ENCODE measurements at regions not wholly inside any gene's neighbourhood (a gene's known extent, or its start where the extent isn't known, plus 50 kb on each side); places are given as distances from the start of the nearest gene placed in this dataset.

DNA sequence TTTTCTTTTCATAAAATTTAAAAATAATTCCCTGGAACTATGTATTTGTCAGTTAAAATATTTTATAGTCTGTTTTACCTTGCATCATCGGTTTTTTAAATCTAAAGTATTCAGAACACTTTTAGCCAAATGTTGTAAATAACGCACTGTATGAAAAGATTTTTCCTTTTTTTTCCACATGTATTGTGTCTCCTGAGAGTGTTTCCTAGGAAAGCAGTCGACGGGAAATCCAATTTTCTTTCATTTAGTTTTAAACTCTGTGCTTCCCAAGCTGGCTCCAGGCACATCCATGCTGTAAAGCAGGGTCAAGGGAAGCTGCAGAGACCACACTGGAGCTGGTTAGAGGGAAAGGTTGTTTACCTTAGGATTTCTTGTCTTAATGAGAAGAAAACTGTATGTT, 1724.3 kb upstream of the TENM3 start:
- Histone ChIP-seq H3K23ac (ENCODE audit: low read length) (no peak overlapping the region), H3K9me3 (ENCODE audit: insufficient read depth, low read depth, low read length) (no peaks in the 10 kb centered on the region), H3K4me2 (ENCODE audit: low read length) (no peak overlapping the region), H4K8ac (ENCODE audit: low read depth, low read length) (no peak overlapping the region), H4K91ac (ENCODE audit: low read depth, low read length) (no peak overlapping the region), H3K4ac (ENCODE audit: low read depth, low read length) (no peak overlapping the region), H3K14ac (ENCODE audit: low read length) (no peak overlapping the region), H3K4me1 (ENCODE audit: control insufficient read depth in 1 of 2, insufficient read depth in 2 of 2, low read length in 2 of 2) (no peaks in the 10 kb centered on the region), H3K27ac (ENCODE audit: low read depth, low read length) (no peak overlapping the region), H3K18ac (ENCODE audit: low read length) (no peak overlapping the region), H2BK12ac (ENCODE audit: low read length) (no peak overlapping the region), H3K79me1 (ENCODE audit: low read length) (no peaks in the 10 kb centered on the region), H4K12ac (ENCODE audit: low read depth, low read length) (no peak overlapping the region), H2AK5ac (ENCODE audit: low read length) (no peak overlapping the region), H3K4me3 (ENCODE audit: low read depth, low read length) (no peak overlapping the region), H2BK120ac (ENCODE audit: insufficient read depth, low read length, poor library complexity) (no peak overlapping the region), H3K36me3 (ENCODE audit: control insufficient read depth in 1 of 2, insufficient read depth in 2 of 2, low read length in 2 of 2) (no peaks in the 10 kb centered on the region), H3K9ac (ENCODE audit: low read length) (no peak overlapping the region), H2AFZ (ENCODE audit: insufficient read depth, low read length, poor library complexity) (no peak overlapping the region), H3K27me3 (ENCODE audit: insufficient read depth, low read length) (no peaks in the 10 kb centered on the region), H3K79me2 (ENCODE audit: control insufficient read depth, insufficient read depth, low read length, poor library complexity) (no peaks in the 10 kb centered on the region), H2BK5ac (ENCODE audit: low read depth, low read length, poor library complexity) (no peak overlapping the region)
- no CpG with 5 or more reads among the region's 4 CpGs for WGBS (ENCODE audit: extremely low coverage, insufficient coverage, insufficient read length)
- no peak for DNase-seq

DNA sequence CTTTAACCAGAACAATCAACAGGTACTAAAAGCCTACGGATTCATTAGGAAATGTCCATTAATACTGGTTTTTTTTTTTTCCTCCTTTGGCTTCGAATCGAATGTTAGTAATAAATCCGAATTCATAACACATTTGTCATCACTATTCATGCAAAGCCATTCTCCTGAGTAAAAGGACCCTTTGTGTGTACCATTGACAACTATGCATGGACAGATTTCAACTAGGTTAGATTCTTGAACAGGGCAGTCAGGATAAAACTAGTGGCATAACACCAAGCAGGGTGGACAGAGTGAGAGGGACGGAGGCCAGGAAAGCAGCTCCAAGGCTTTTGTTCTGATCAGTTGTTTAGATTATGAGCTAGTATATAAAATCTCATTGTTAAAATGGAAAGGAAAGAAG, 1722.0 kb upstream of the TENM3 start:
- Histone ChIP-seq H3K9ac (ENCODE audit: low read length) (no peak overlapping the region), H3K27me3 (ENCODE audit: insufficient read depth, low read length) (no peaks in the 10 kb centered on the region), H4K91ac (ENCODE audit: low read depth, low read length) (no peak overlapping the region), H3K18ac (ENCODE audit: low read length) (no peak overlapping the region), H3K14ac (ENCODE audit: low read length) (no peak overlapping the region), H2BK120ac (ENCODE audit: insufficient read depth, low read length, poor library complexity) (no peak overlapping the region), H4K12ac (ENCODE audit: low read depth, low read length) (no peak overlapping the region), H3K79me2 (ENCODE audit: control insufficient read depth, insufficient read depth, low read length, poor library complexity) (no peaks in the 10 kb centered on the region), H3K23ac (ENCODE audit: low read length) (no peak overlapping the region), H2AFZ (ENCODE audit: insufficient read depth, low read length, poor library complexity) (no peak overlapping the region), H3K4me3 (ENCODE audit: low read depth, low read length) (no peak overlapping the region), H3K27ac (ENCODE audit: low read depth, low read length) (no peak overlapping the region), H4K8ac (ENCODE audit: low read depth, low read length) (no peak overlapping the region), H3K4me2 (ENCODE audit: low read length) (no peak overlapping the region), H2AK5ac (ENCODE audit: low read length) (no peak overlapping the region), H3K4ac (ENCODE audit: low read depth, low read length) (no peak overlapping the region), H3K4me1 (ENCODE audit: control insufficient read depth in 1 of 2, insufficient read depth in 2 of 2, low read length in 2 of 2) (no peaks in the 10 kb centered on the region), H2BK12ac (ENCODE audit: low read length) (no peak overlapping the region), H3K36me3 (ENCODE audit: control insufficient read depth in 1 of 2, insufficient read depth in 2 of 2, low read length in 2 of 2) (no peaks in the 10 kb centered on the region), H2BK5ac (ENCODE audit: low read depth, low read length, poor library complexity) (no peak overlapping the region), H3K9me3 (ENCODE audit: insufficient read depth, low read depth, low read length) (no peaks in the 10 kb centered on the region), H3K79me1 (ENCODE audit: low read length) (no peaks in the 10 kb centered on the region)
- DNase-seq, result no peak
- no CpG with 5 or more reads among the region's 5 CpGs for WGBS (ENCODE audit: extremely low coverage, insufficient coverage, insufficient read length)

DNA sequence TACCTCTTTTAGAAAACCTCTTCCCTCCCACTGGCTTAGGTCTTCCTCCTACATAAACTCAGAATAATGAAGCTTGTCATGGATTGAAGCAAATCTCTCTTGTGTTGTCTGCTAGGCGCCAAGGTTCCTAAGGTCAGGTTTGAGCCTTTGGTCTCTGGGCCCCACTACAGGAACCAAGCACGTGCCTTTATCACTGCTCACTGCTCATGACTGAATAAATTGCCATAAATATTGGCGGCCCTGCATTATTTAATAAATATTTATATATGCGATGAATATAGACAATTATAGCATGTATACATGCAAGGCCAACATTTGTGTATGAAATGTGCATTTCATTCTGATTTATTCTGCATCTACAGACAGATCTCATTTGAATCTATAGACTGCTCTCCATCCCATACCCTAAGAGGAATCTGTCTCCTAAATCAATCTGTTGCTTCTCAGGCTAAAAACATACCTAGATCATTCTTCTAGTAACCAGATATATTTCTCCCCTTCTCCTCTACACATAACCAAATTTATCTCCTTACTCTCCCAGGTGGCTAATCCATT, 1717.6 kb upstream of the TENM3 start:
- no peak overlapping the region for H3K23ac ChIP-seq (ENCODE audit: low read length)
- H3K18ac ChIP-seq (ENCODE audit: low read length), result no peak overlapping the region
- H2BK120ac ChIP-seq (ENCODE audit: insufficient read depth, low read length, poor library complexity), result no peak overlapping the region
- WGBS (ENCODE audit: extremely low coverage, insufficient coverage, insufficient read length), result no CpG with 5 or more reads among the region's 4 CpGs
- no peaks in the 10 kb centered on the region for H3K79me2 ChIP-seq (ENCODE audit: control insufficient read depth, insufficient read depth, low read length, poor library complexity)
- H2BK5ac ChIP-seq (ENCODE audit: low read depth, low read length, poor library complexity), result no peak overlapping the region
- H3K36me3 ChIP-seq (ENCODE audit: control insufficient read depth in 1 of 2, insufficient read depth in 2 of 2, low read length in 2 of 2), result no peaks in the 10 kb centered on the region
- H3K9me3 ChIP-seq (ENCODE audit: insufficient read depth, low read depth, low read length), result no peaks in the 10 kb centered on the region
- no peak overlapping the region for H4K8ac ChIP-seq (ENCODE audit: low read depth, low read length)
- no peak overlapping the region for H4K12ac ChIP-seq (ENCODE audit: low read depth, low read length)
- H3K4me1 ChIP-seq (ENCODE audit: control insufficient read depth in 1 of 2, insufficient read depth in 2 of 2, low read length in 2 of 2), result no peaks in the 10 kb centered on the region
- H4K91ac ChIP-seq (ENCODE audit: low read depth, low read length), result no peak overlapping the region
- no peak overlapping the region for H3K27ac ChIP-seq (ENCODE audit: low read depth, low read length)
- H3K9ac ChIP-seq (ENCODE audit: low read length), result no peak overlapping the region
- H2BK12ac ChIP-seq (ENCODE audit: low read length), result no peak overlapping the region
- H3K79me1 ChIP-seq (ENCODE audit: low read length), result no peaks in the 10 kb centered on the region
- no peak for DNase-seq
- H3K27me3 ChIP-seq (ENCODE audit: insufficient read depth, low read length), result no peaks in the 10 kb centered on the region
- H3K14ac ChIP-seq (ENCODE audit: low read length), result no peak overlapping the region
- no peak overlapping the region for H3K4me2 ChIP-seq (ENCODE audit: low read length)
- no peak overlapping the region for H2AFZ ChIP-seq (ENCODE audit: insufficient read depth, low read length, poor library complexity)
- H3K4ac ChIP-seq (ENCODE audit: low read depth, low read length), result no peak overlapping the region
- H3K4me3 ChIP-seq (ENCODE audit: low read depth, low read length), result no peak overlapping the region
- H2AK5ac ChIP-seq (ENCODE audit: low read length), result no peak overlapping the region

DNA sequence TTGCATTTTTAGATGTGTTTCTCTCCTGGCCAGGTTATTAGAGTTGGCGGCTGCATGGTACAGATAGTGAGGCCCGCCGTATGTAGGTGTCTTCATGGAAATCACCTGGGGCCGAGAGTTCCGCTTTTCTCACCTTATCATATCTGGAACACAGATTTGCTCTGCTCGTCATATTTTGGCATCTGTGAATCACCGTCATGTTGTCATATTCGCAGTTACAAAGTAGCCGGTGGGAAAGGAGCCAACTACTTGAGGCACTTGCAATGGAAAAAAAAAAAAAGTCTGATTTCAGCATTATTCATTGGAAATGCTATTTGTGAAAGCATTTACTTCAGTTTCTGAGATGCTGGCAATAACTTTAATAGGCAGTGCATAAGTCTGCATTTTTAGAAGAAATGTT, 1715.2 kb upstream of the TENM3 start:
- Histone ChIP-seq H4K91ac (ENCODE audit: low read depth, low read length) (no peak overlapping the region), H3K4ac (ENCODE audit: low read depth, low read length) (no peak overlapping the region), H2BK12ac (ENCODE audit: low read length) (no peak overlapping the region), H3K79me2 (ENCODE audit: control insufficient read depth, insufficient read depth, low read length, poor library complexity) (no peaks in the 10 kb centered on the region), H3K27me3 (ENCODE audit: insufficient read depth, low read length) (no peaks in the 10 kb centered on the region), H3K4me3 (ENCODE audit: low read depth, low read length) (no peak overlapping the region), H3K4me1 (ENCODE audit: control insufficient read depth in 1 of 2, insufficient read depth in 2 of 2, low read length in 2 of 2) (no peaks in the 10 kb centered on the region), H4K8ac (ENCODE audit: low read depth, low read length) (no peak overlapping the region), H2AK5ac (ENCODE audit: low read length) (no peak overlapping the region), H4K12ac (ENCODE audit: low read depth, low read length) (no peak overlapping the region), H2BK120ac (ENCODE audit: insufficient read depth, low read length, poor library complexity) (no peak overlapping the region), H3K18ac (ENCODE audit: low read length) (no peak overlapping the region), H2AFZ (ENCODE audit: insufficient read depth, low read length, poor library complexity) (no peak overlapping the region), H3K14ac (ENCODE audit: low read length) (no peak overlapping the region), H3K27ac (ENCODE audit: low read depth, low read length) (no peak overlapping the region), H3K9me3 (ENCODE audit: insufficient read depth, low read depth, low read length) (no peaks in the 10 kb centered on the region), H3K79me1 (ENCODE audit: low read length) (no peaks in the 10 kb centered on the region), H3K23ac (ENCODE audit: low read length) (no peak overlapping the region), H3K36me3 (ENCODE audit: control insufficient read depth in 1 of 2, insufficient read depth in 2 of 2, low read length in 2 of 2) (no peaks in the 10 kb centered on the region), H2BK5ac (ENCODE audit: low read depth, low read length, poor library complexity) (no peak overlapping the region), H3K4me2 (ENCODE audit: low read length) (no peak overlapping the region), H3K9ac (ENCODE audit: low read length) (no peak overlapping the region)
- peak in 1 of 2 donors; percentile 18 for DNase-seq
- no CpG with 5 or more reads among the region's 9 CpGs for WGBS (ENCODE audit: extremely low coverage, insufficient coverage, insufficient read length)
